Ovary (tissue), 3 donors: ENCODE measurements at regions not wholly inside any gene's neighbourhood (a gene's known extent, or its start where the extent isn't known, plus 50 kb on each side); places are given as distances from the start of the nearest gene placed in this dataset.

Source experiments
- EP300 ChIP-seq: sonication (generic); formaldehyde crosslinking; IDR thresholded peaks from one replicate; pipeline ENCODE4 v1.6.1; 2017; ENCODE audit warnings: antibody characterized with exemption
- TF ChIP-seq, protein P1 (sequence below), 3 donors: fragments of 450-650 bp in 2 of 3; fragments of 200-600 bp in 1 of 3; IDR thresholded peaks; one replicate each; pipeline versions ENCODE4 v1.5.1 to v1.8.0; 2016 to 2022; ENCODE audit warnings: antibody characterized with exemption in 3 of 3, mild to moderate bottlenecking in 1 of 3
- donor health status: DM: no; HTN: no; CAD: no.

DNA sequence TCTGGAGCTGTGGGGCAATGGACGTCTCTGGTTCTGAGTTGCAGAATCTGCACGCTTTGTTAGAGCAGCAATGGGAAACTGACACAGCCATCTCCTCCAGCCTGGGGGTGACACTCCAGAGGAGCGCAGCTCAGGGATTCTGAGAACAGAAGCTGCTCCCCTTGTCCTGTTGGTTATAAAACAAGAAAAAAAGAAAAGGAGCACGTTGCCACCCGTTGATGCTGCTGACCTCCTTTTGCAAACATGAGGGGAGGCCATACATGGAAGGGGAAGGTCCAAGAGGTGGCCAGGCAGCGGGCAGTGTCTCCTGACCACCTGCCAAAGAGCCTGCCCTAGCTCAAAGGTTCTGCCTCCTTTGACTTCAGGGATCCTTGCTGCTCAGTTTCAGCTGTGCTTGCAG lies 61.0 kb downstream of the SPATA19 start:
- TF ChIP-seq, protein P1, sequence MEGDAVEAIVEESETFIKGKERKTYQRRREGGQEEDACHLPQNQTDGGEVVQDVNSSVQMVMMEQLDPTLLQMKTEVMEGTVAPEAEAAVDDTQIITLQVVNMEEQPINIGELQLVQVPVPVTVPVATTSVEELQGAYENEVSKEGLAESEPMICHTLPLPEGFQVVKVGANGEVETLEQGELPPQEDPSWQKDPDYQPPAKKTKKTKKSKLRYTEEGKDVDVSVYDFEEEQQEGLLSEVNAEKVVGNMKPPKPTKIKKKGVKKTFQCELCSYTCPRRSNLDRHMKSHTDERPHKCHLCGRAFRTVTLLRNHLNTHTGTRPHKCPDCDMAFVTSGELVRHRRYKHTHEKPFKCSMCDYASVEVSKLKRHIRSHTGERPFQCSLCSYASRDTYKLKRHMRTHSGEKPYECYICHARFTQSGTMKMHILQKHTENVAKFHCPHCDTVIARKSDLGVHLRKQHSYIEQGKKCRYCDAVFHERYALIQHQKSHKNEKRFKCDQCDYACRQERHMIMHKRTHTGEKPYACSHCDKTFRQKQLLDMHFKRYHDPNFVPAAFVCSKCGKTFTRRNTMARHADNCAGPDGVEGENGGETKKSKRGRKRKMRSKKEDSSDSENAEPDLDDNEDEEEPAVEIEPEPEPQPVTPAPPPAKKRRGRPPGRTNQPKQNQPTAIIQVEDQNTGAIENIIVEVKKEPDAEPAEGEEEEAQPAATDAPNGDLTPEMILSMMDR (IDR thresholded peaks at IDR 0.05): no peak
- no peak for TF ChIP-seq EP300
